CD14-positive monocyte (primary cell): ENCODE measurements at regions not wholly inside any gene's neighbourhood (a gene's known extent, or its start where the extent isn't known, plus 50 kb on each side); places are given as distances from the start of the nearest gene placed in this dataset.

ENCODE experiments used
- DNase-seq, 3 donors: peaks; one replicate each; pipeline ENCODE4 v3.0.0-alpha.2; 2011 to 2022
- H2AFZ ChIP-seq: 2 replicates; pipeline ENCODE4 v1.6.0; 2012; ENCODE audit warnings: mild to moderate bottlenecking, low read depth, low read length, inconsistent platforms; ENCODE audit not compliant: insufficient read depth, poor library complexity, severe bottlenecking
- H3K27ac ChIP-seq, 2 donors: 1 replicate in 1 of 2; 2 replicates in 1 of 2; pipeline ENCODE4 v1.5.1; 2012 to 2013; ENCODE audit warnings: low read length in 2 of 2, control low read depth in 1 of 2, inconsistent platforms in 1 of 2, low read depth in 1 of 2, mild to moderate bottlenecking in 1 of 2
- H3K27me3 ChIP-seq, 2 donors: one replicate each; pipeline versions ENCODE4 v1.6.0 to v1.6.1; 2011 to 2013; ENCODE audit warnings: low read length in 2 of 2; ENCODE audit not compliant: control insufficient read depth in 2 of 2, insufficient read depth in 2 of 2
- H3K36me3 ChIP-seq, 2 donors: replicated peaks in 1 of 2; 1 replicate in 1 of 2; 2 replicates in 1 of 2; pipeline versions ENCODE4 v1.5.1 to v1.6.1; 2012 to 2013; ENCODE audit warnings: low read length in 2 of 2, control low read depth in 1 of 2, inconsistent platforms in 1 of 2, mild to moderate bottlenecking in 1 of 2; ENCODE audit not compliant: insufficient read depth in 2 of 2, control insufficient read depth in 1 of 2
- H3K4me1 ChIP-seq, 2 donors: 1 replicate in 1 of 2; 2 replicates in 1 of 2; pipeline versions ENCODE4 v1.5.1 to v1.6.1; 2012 to 2013; ENCODE audit warnings: low read length in 2 of 2, control low read depth in 1 of 2, inconsistent platforms in 1 of 2, mild to moderate bottlenecking in 1 of 2, moderate library complexity in 1 of 2; ENCODE audit not compliant: insufficient read depth in 2 of 2, control insufficient read depth in 1 of 2
- H3K4me2 ChIP-seq: replicated peaks from 2 replicates; pipeline ENCODE3; 2012; ENCODE audit warnings: low read length, moderate library complexity, mild to moderate bottlenecking; ENCODE audit not compliant: poor library complexity, severe bottlenecking; ENCODE audit errors: extremely low read depth
- H3K4me3 ChIP-seq, 3 experiments: fragments of 200-600 bp in 1 of 3; sonication (generic) in 1 of 3; replicated peaks in 1 of 3; 1 replicate in 2 of 3; 2 replicates in 1 of 3; pipeline ENCODE4 v1.5.1; 2011 to 2013; ENCODE audit warnings: low read length in 3 of 3, mild to moderate bottlenecking in 3 of 3, control low read depth in 2 of 3, low read depth in 2 of 3, inconsistent platforms in 1 of 3, moderate library complexity in 1 of 3
- H3K79me2 ChIP-seq: 2 replicates; pipeline ENCODE4 v1.6.0; 2012; ENCODE audit warnings: mild to moderate bottlenecking, control low read depth, inconsistent platforms, low read length, moderate library complexity; ENCODE audit not compliant: insufficient read depth
- H3K9ac ChIP-seq: 2 replicates; pipeline ENCODE4 v1.6.0; 2017; ENCODE audit warnings: low read length, mild to moderate bottlenecking; ENCODE audit not compliant: insufficient read depth, poor library complexity, severe bottlenecking
- H3K9me3 ChIP-seq, 2 donors: replicated peaks in 1 of 2; 1 replicate in 1 of 2; 2 replicates in 1 of 2; pipeline versions ENCODE4 v1.5.1 to v1.6.1; 2012 to 2013; ENCODE audit warnings: low read length in 2 of 2, control low read depth in 1 of 2; ENCODE audit not compliant: control insufficient read depth in 1 of 2, insufficient read depth in 1 of 2
- H4K20me1 ChIP-seq: 2 replicates; pipeline ENCODE4 v1.6.0; 2012; ENCODE audit warnings: mild to moderate bottlenecking, low read length, control low read depth, moderate library complexity; ENCODE audit not compliant: insufficient read depth
- H3K27ac Mint-ChIP-seq, 7 donors: one replicate each; pipeline ENCODE4 v1.8.0; 2020; ENCODE audit warnings: mild to moderate bottlenecking in 7 of 7, mixed read lengths in 7 of 7, moderate library complexity in 6 of 7, inconsistent platforms in 2 of 7
- H3K27me3 Mint-ChIP-seq, 3 donors: one replicate each; pipeline ENCODE4 v1.8.0; 2021 to 2022; ENCODE audit warnings: low read depth in 3 of 3, mild to moderate bottlenecking in 3 of 3, mixed read lengths in 3 of 3, moderate library complexity in 3 of 3, inconsistent platforms in 1 of 3
- H3K36me3 Mint-ChIP-seq, 2 donors: one replicate each; pipeline ENCODE4 v1.8.0; 2020; ENCODE audit warnings: mixed read lengths in 2 of 2, inconsistent platforms in 1 of 2, mild to moderate bottlenecking in 1 of 2
- H3K4me1 Mint-ChIP-seq: one replicate; pipeline ENCODE4 v1.8.0; 2020; ENCODE audit warnings: mild to moderate bottlenecking, mixed read lengths
- H3K4me3 Mint-ChIP-seq, 2 donors: one replicate each; pipeline ENCODE4 v1.8.0; 2020; ENCODE audit warnings: mild to moderate bottlenecking in 2 of 2, mixed read lengths in 2 of 2, moderate library complexity in 1 of 2
- H3K9me3 Mint-ChIP-seq, 7 donors: one replicate each; pipeline ENCODE4 v1.8.0; 2020 to 2022; ENCODE audit warnings: mixed read lengths in 7 of 7, mild to moderate bottlenecking in 6 of 7, moderate library complexity in 6 of 7, inconsistent platforms in 2 of 7
- CTCF ChIP-seq: fragments of 200-600 bp; IDR thresholded peaks from one replicate; pipeline ENCODE4 v1.8.0; 2022; ENCODE audit warnings: antibody characterized with exemption, mild to moderate bottlenecking
- WGBS: methylation state at CpG from one replicate; pipeline ENCODE4 v1.1.5; 2013; ENCODE audit warnings: missing lambda C conversion rate; ENCODE audit not compliant: insufficient coverage; 5-methylcytosine and 5-hydroxymethylcytosine counted together
- intact Hi-C, 2 donors: fragments of 100-400 bp; cut with micrococcal nuclease; formaldehyde crosslinking; loops; one replicate each; pipeline versions ENCODE4 v1.15.0 to v1.15.1; 2023

GRCh38 chr4:83989835-83990234 is 453.9 kb downstream of the GPAT3 start:
- peaks cover 0 to 4% (median 0%) of the 10 kb centered on the region in 3 donors for H3K27me3 Mint-ChIP-seq
- Histone ChIP-seq H3K79me2 (no peaks in the 10 kb centered on the region), H3K27me3 (no peaks in the 10 kb centered on the region), H3K4me2 (no peak overlapping the region), H2AFZ (no peak overlapping the region), H3K9ac (no peak overlapping the region), H4K20me1 (no peaks in the 10 kb centered on the region), H3K27ac (no peak overlapping the region), H3K9me3 (peaks cover 0 to 4% of the 10 kb centered on the region in 2 donors), H3K36me3 (no peaks in the 10 kb centered on the region), H3K4me1 (no peaks in the 10 kb centered on the region), H3K4me3 (no peak overlapping the region)
- no peak for TF ChIP-seq CTCF
- intact Hi-C loops = no loop called here
- peaks cover 0 to 6% (median 3%) of the 10 kb centered on the region in 7 donors for H3K9me3 Mint-ChIP-seq
- H3K4me1 Mint-ChIP-seq = no peaks in the 10 kb centered on the region
- 66% methylated on average over 5 of the region's 7 CpGs for WGBS
- no peak for DNase-seq
- H3K36me3 Mint-ChIP-seq = no peaks in the 10 kb centered on the region
- no peak overlapping the region for H3K27ac Mint-ChIP-seq
- H3K4me3 Mint-ChIP-seq = no peak overlapping the region

GRCh38 chr4:83981156-83981555 is 445.2 kb downstream of the GPAT3 start:
- Mint-ChIP-seq H3K27ac (no peak overlapping the region), H3K36me3 (no peaks in the 10 kb centered on the region), H3K4me3 (no peak overlapping the region), H3K4me1 (no peaks in the 10 kb centered on the region), H3K27me3 (peaks cover 0 to 3% (median 1%) of the 10 kb centered on the region in 3 donors), H3K9me3 (peaks cover 0 to 5% (median 2%) of the 10 kb centered on the region in 7 donors)
- Histone ChIP-seq H3K4me2 (no peak overlapping the region), H3K4me3 (no peak overlapping the region), H3K27ac (no peak overlapping the region), H3K79me2 (no peaks in the 10 kb centered on the region), H2AFZ (no peak overlapping the region), H3K9ac (no peak overlapping the region), H3K4me1 (no peaks in the 10 kb centered on the region), H3K36me3 (no peaks in the 10 kb centered on the region), H3K27me3 (no peaks in the 10 kb centered on the region), H4K20me1 (no peaks in the 10 kb centered on the region), H3K9me3 (no peaks in the 10 kb centered on the region)
- no peak for TF ChIP-seq CTCF
- no CpG with 5 or more reads among the region's 4 CpGs for WGBS
- intact Hi-C loops = no loop called here
- no peak for DNase-seq
